KMS-11 (cell line): ENCODE measurements at regions not wholly inside any gene's neighbourhood (a gene's known extent, or its start where the extent isn't known, plus 50 kb on each side); places are given as distances from the start of the nearest gene placed in this dataset.

Experiments
- H2AFZ ChIP-seq: fragments of 200-600 bp; sonication (generic); 2 replicates; pipeline ENCODE4 v1.6.1; 2016; ENCODE audit warnings: antibody characterized with exemption, mixed run types, low read depth
- H3K27ac ChIP-seq: fragments of 200-600 bp; sonication (generic); 2 replicates; pipeline ENCODE4 v1.6.1; 2016; ENCODE audit warnings: mild to moderate bottlenecking, mixed run types
- H3K27me3 ChIP-seq: fragments of 200-600 bp; sonication (generic); 2 replicates; pipeline ENCODE4 v1.6.1; 2017; ENCODE audit warnings: mild to moderate bottlenecking, low read depth, mixed run types, moderate library complexity; ENCODE audit not compliant: insufficient read depth
- H3K36me3 ChIP-seq: fragments of 200-600 bp; sonication (generic); 2 replicates; pipeline ENCODE4 v1.6.1; 2017; ENCODE audit warnings: mild to moderate bottlenecking, mixed run types; ENCODE audit not compliant: insufficient read depth
- H3K4me1 ChIP-seq: fragments of 200-600 bp; sonication (generic); 2 replicates; pipeline ENCODE4 v1.6.1; 2016; ENCODE audit warnings: mild to moderate bottlenecking, low read depth, mixed run types; ENCODE audit not compliant: poor library complexity, severe bottlenecking
- H3K4me2 ChIP-seq: fragments of 200-600 bp; sonication (generic); 2 replicates; pipeline ENCODE4 v1.7.0; 2016; ENCODE audit warnings: mild to moderate bottlenecking, mixed run types
- H3K4me3 ChIP-seq: fragments of 200-600 bp; sonication (generic); IDR thresholded peaks from 2 replicates; pipeline ENCODE4 v1.6.1; 2017; ENCODE audit warnings: low read depth, low read length, mixed read lengths; ENCODE audit not compliant: insufficient read depth
- H3K79me2 ChIP-seq: fragments of 200-600 bp; sonication (generic); 2 replicates; pipeline ENCODE4 v1.6.1; 2016; ENCODE audit warnings: low read depth, mixed run types; ENCODE audit not compliant: insufficient read depth
- H3K9ac ChIP-seq: fragments of 200-600 bp; sonication (generic); 2 replicates; pipeline ENCODE4 v1.6.1; 2016; ENCODE audit warnings: mild to moderate bottlenecking, mixed run types
- H4K20me1 ChIP-seq: fragments of 200-600 bp; sonication (generic); 2 replicates; pipeline ENCODE4 v1.6.1; 2016; ENCODE audit warnings: mild to moderate bottlenecking, mixed run types; ENCODE audit not compliant: insufficient read depth
- TF ChIP-seq, protein P1 (sequence below): fragments of 200-600 bp; sonication (generic); conservative IDR thresholded peaks from 2 replicates; pipeline ENCODE4 v1.6.1; 2017; ENCODE audit warnings: low read depth, mild to moderate bottlenecking, antibody characterized with exemption, low read length, moderate library complexity, mixed read lengths

DNA sequence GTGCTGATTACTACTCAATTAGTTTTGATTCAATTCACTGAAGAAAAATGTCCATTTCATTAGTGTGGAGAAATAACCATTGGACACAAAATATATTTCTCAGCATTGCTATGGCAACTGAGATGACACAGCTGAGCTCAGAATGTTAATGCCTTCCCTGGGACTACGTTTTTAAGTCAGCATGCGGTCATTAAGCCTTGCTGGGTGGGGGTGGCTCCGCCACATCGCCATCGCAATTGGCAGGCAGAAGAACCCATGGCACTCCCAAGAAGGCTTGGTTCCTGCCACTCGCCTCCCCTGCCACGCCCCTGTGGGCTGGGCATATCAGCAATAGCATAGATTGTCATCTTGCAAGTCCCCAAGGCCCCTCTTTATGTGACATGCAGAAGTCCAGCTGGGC is 256.7 kb upstream of the CAMK1G start:
- TF ChIP-seq, protein P1, sequence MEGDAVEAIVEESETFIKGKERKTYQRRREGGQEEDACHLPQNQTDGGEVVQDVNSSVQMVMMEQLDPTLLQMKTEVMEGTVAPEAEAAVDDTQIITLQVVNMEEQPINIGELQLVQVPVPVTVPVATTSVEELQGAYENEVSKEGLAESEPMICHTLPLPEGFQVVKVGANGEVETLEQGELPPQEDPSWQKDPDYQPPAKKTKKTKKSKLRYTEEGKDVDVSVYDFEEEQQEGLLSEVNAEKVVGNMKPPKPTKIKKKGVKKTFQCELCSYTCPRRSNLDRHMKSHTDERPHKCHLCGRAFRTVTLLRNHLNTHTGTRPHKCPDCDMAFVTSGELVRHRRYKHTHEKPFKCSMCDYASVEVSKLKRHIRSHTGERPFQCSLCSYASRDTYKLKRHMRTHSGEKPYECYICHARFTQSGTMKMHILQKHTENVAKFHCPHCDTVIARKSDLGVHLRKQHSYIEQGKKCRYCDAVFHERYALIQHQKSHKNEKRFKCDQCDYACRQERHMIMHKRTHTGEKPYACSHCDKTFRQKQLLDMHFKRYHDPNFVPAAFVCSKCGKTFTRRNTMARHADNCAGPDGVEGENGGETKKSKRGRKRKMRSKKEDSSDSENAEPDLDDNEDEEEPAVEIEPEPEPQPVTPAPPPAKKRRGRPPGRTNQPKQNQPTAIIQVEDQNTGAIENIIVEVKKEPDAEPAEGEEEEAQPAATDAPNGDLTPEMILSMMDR: no peak
- Histone ChIP-seq H3K27me3 (no peaks in the 10 kb centered on the region), H3K4me3 (no peak overlapping the region), H3K9ac (no peak overlapping the region), H3K79me2 (no peaks in the 10 kb centered on the region), H2AFZ (no peak overlapping the region), H4K20me1 (no peaks in the 10 kb centered on the region), H3K27ac (no peak overlapping the region), H3K36me3 (no peaks in the 10 kb centered on the region), H3K4me1 (no peaks in the 10 kb centered on the region), H3K4me2 (no peak overlapping the region)

DNA sequence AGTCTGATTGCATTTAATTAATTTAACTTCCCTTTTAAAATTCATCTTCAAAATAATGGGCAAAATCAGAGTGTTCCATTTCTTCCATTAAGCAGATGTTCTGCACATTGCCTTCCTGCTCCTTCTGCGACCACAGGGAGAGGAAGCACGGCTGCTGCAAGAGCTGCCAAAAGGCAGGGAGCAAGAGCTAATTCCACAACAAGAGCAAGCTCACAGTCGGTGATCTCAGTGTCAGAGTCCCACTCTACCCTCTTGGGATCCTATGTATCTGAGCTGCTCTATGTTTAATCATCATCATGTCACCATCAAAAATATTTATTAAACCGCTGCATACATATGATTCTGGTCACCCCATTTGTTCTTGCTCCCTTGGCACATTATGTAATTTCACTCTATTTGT is 255.3 kb upstream of the CAMK1G start:
- Histone ChIP-seq H4K20me1 (no peaks in the 10 kb centered on the region), H3K4me2 (no peak overlapping the region), H3K36me3 (no peaks in the 10 kb centered on the region), H3K27ac (no peak overlapping the region), H3K9ac (no peak overlapping the region), H2AFZ (no peak overlapping the region), H3K4me1 (no peaks in the 10 kb centered on the region), H3K4me3 (no peak overlapping the region), H3K79me2 (no peaks in the 10 kb centered on the region), H3K27me3 (no peaks in the 10 kb centered on the region)
- TF ChIP-seq, protein P1: no peak

GRCh38 chr1:209335178-209335577 is 248.3 kb upstream of the CAMK1G start:
- Histone ChIP-seq H3K27ac (no peak overlapping the region), H3K4me2 (no peak overlapping the region)
- TF ChIP-seq, protein P1: peak; percentile 96

GRCh38 chr1:209341146-209341545 is 242.4 kb upstream of the CAMK1G start:
- Histone ChIP-seq H3K4me2 (no peak overlapping the region), H3K27ac (no peak overlapping the region), H2AFZ (no peak overlapping the region), H3K79me2 (no peaks in the 10 kb centered on the region), H3K36me3 (no peaks in the 10 kb centered on the region), H3K27me3 (no peaks in the 10 kb centered on the region), H4K20me1 (no peaks in the 10 kb centered on the region), H3K4me3 (no peak overlapping the region), H3K4me1 (no peaks in the 10 kb centered on the region), H3K9ac (no peak overlapping the region)
- TF ChIP-seq, protein P1: no peak

More at GRCh38 chr1:209335178-209335577, 248.3 kb upstream of the CAMK1G start:
- H4K20me1 ChIP-seq: no peaks in the 10 kb centered on the region
- H3K79me2 ChIP-seq: no peaks in the 10 kb centered on the region
- H2AFZ ChIP-seq: no peak overlapping the region
- H3K36me3 ChIP-seq: no peaks in the 10 kb centered on the region
- no peaks in the 10 kb centered on the region for H3K27me3 ChIP-seq
- H3K4me1 ChIP-seq: no peaks in the 10 kb centered on the region
- H3K4me3 ChIP-seq: no peak overlapping the region
- H3K9ac ChIP-seq: no peak overlapping the region
